Ishikawa (cell line): ENCODE measurements at regions not wholly inside any gene's neighbourhood (a gene's known extent, or its start where the extent isn't known, plus 50 kb on each side); places are given as distances from the start of the nearest gene placed in this dataset.

Experiments used
- EGR1 ChIP-seq: IDR thresholded peaks from 2 replicates; pipeline ENCODE4 v1.6.1; 2012
- EP300 ChIP-seq: IDR thresholded peaks from 2 replicates; pipeline ENCODE4 v1.6.1; 2012; ENCODE audit warnings: borderline replicate concordance
- FOXM1 ChIP-seq: IDR thresholded peaks from 2 replicates; pipeline ENCODE4 v1.6.1; 2012; ENCODE audit warnings: low read depth, borderline replicate concordance
- RAD21 ChIP-seq: IDR thresholded peaks from 2 replicates; pipeline ENCODE4 v1.6.1; 2012; ENCODE audit warnings: low read depth
- TAF1 ChIP-seq: IDR thresholded peaks from 2 replicates; pipeline ENCODE4 v1.6.1; 2012; ENCODE audit warnings: low read depth, mild to moderate bottlenecking
- TF ChIP-seq, protein P1 (sequence below): IDR thresholded peaks from 2 replicates; pipeline ENCODE4 v1.6.1; 2012; ENCODE audit warnings: low read depth, mild to moderate bottlenecking
- TF ChIP-seq, protein P2 (sequence below): IDR thresholded peaks from 2 replicates; pipeline ENCODE4 v1.6.1; 2012
- TF ChIP-seq, protein P3 (sequence below): IDR thresholded peaks from 2 replicates; pipeline ENCODE4 v1.6.1; 2012

DNA sequence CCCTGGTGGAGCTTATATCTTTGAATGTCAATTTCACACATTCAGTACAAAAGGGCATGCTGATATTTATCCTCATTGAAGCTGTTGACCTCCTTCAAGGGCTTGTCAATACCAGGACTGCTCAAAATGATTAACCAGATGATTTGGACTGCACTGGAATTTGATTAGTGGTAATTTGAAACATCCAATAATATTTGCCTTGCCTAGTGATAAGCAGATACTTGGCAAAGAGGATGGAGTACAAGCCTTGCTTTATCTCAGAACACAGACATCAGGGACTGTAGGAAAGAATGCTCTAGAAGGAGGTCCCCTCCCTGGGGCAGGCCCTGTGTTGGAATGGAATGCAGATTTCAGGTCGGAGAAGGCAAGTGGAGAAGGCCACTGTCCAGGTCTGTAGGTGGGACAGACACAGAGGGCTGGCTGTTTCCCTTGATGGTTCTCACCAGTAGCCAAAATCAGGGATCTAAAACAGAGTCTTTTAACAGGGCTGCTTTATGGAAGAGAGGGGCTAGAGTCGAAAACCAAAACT, 64.8 kb upstream of the ZNF648 start:
- TF ChIP-seq, protein P1, sequence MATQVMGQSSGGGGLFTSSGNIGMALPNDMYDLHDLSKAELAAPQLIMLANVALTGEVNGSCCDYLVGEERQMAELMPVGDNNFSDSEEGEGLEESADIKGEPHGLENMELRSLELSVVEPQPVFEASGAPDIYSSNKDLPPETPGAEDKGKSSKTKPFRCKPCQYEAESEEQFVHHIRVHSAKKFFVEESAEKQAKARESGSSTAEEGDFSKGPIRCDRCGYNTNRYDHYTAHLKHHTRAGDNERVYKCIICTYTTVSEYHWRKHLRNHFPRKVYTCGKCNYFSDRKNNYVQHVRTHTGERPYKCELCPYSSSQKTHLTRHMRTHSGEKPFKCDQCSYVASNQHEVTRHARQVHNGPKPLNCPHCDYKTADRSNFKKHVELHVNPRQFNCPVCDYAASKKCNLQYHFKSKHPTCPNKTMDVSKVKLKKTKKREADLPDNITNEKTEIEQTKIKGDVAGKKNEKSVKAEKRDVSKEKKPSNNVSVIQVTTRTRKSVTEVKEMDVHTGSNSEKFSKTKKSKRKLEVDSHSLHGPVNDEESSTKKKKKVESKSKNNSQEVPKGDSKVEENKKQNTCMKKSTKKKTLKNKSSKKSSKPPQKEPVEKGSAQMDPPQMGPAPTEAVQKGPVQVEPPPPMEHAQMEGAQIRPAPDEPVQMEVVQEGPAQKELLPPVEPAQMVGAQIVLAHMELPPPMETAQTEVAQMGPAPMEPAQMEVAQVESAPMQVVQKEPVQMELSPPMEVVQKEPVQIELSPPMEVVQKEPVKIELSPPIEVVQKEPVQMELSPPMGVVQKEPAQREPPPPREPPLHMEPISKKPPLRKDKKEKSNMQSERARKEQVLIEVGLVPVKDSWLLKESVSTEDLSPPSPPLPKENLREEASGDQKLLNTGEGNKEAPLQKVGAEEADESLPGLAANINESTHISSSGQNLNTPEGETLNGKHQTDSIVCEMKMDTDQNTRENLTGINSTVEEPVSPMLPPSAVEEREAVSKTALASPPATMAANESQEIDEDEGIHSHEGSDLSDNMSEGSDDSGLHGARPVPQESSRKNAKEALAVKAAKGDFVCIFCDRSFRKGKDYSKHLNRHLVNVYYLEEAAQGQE: no peak
- TF ChIP-seq EP300: no peak
- no peak for TF ChIP-seq TAF1
- TF ChIP-seq RAD21: no peak
- TF ChIP-seq, protein P2, sequence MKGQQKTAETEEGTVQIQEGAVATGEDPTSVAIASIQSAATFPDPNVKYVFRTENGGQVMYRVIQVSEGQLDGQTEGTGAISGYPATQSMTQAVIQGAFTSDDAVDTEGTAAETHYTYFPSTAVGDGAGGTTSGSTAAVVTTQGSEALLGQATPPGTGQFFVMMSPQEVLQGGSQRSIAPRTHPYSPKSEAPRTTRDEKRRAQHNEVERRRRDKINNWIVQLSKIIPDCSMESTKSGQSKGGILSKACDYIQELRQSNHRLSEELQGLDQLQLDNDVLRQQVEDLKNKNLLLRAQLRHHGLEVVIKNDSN: no peak
- TF ChIP-seq FOXM1: no peak
- TF ChIP-seq, protein P3, sequence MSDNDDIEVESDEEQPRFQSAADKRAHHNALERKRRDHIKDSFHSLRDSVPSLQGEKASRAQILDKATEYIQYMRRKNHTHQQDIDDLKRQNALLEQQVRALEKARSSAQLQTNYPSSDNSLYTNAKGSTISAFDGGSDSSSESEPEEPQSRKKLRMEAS: no peak
- TF ChIP-seq EGR1: no peak
